NB4 (cell line): ENCODE measurements at regions not wholly inside any gene's neighbourhood (a gene's known extent, or its start where the extent isn't known, plus 50 kb on each side); places are given as distances from the start of the nearest gene placed in this dataset.

Experiments
- DNase-seq: peaks from one replicate; pipeline ENCODE4 v3.0.0; 2010; ENCODE audit warnings: low read depth
- H3K4me3 ChIP-seq: one replicate; pipeline ENCODE4 v1.5.1; 2011; ENCODE audit warnings: mild to moderate bottlenecking, low read depth, low read length, moderate library complexity
- MYC ChIP-seq: IDR thresholded peaks from 2 replicates; pipeline ENCODE4 v1.6.1; 2011; ENCODE audit warnings: low read depth, low read length
- POLR2A ChIP-seq: IDR thresholded peaks from 2 replicates; pipeline ENCODE4 v1.6.1; 2011; ENCODE audit warnings: mild to moderate bottlenecking; ENCODE audit not compliant: insufficient read length; ENCODE audit errors: extremely low read depth
- TF ChIP-seq, protein P1 (sequence below): IDR thresholded peaks from one replicate; pipeline ENCODE4 v1.5.1; 2012; ENCODE audit warnings: low read depth, low read length
- TF ChIP-seq, protein P2 (sequence below): IDR thresholded peaks from 2 replicates; pipeline ENCODE4 v1.6.1; 2011; ENCODE audit warnings: low read depth, low read length

DNA sequence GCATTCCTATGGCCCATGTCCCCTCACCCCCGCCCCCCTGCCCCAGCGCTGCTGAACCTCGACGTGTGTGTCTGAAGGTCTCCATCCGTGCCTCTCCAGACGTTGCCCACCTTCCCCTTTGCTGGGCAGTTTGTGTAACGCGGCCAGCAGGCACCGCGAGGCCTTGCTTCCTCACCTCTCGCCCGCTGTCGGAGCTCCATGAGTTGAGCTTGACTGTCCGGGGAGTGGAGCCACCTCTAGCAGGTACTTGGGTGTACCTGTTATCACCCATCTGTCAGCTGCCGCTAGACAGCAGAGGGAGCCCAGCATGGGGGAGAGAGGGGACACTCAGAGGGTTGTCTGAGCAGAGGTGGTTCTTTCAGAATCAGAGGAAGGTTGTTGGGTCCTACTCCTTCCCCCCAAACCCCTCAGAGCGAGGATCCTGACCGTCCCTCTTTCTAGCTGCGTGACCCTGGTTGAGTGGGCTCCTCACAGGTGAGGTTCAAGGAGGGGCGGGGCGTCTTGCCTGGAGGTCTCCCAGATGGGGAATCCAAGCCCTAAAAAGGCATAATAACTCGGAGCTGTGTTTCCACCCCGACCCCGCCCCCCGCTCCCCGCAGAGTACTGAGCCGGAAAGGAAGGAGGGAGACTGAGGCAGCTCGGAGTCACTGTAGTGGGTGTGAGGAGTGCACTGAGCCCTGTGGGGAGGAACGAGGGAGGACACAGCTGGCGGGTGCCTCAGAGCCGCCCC lies 184.7 kb downstream of the C9orf50 start:
- TF ChIP-seq POLR2A (no peak), MYC (no peak)
- TF ChIP-seq, protein P1, sequence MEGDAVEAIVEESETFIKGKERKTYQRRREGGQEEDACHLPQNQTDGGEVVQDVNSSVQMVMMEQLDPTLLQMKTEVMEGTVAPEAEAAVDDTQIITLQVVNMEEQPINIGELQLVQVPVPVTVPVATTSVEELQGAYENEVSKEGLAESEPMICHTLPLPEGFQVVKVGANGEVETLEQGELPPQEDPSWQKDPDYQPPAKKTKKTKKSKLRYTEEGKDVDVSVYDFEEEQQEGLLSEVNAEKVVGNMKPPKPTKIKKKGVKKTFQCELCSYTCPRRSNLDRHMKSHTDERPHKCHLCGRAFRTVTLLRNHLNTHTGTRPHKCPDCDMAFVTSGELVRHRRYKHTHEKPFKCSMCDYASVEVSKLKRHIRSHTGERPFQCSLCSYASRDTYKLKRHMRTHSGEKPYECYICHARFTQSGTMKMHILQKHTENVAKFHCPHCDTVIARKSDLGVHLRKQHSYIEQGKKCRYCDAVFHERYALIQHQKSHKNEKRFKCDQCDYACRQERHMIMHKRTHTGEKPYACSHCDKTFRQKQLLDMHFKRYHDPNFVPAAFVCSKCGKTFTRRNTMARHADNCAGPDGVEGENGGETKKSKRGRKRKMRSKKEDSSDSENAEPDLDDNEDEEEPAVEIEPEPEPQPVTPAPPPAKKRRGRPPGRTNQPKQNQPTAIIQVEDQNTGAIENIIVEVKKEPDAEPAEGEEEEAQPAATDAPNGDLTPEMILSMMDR: no peak
- TF ChIP-seq, protein P2, sequence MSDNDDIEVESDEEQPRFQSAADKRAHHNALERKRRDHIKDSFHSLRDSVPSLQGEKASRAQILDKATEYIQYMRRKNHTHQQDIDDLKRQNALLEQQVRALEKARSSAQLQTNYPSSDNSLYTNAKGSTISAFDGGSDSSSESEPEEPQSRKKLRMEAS: no peak
- DNase-seq: no peak
- no peak overlapping the region for H3K4me3 ChIP-seq

DNA sequence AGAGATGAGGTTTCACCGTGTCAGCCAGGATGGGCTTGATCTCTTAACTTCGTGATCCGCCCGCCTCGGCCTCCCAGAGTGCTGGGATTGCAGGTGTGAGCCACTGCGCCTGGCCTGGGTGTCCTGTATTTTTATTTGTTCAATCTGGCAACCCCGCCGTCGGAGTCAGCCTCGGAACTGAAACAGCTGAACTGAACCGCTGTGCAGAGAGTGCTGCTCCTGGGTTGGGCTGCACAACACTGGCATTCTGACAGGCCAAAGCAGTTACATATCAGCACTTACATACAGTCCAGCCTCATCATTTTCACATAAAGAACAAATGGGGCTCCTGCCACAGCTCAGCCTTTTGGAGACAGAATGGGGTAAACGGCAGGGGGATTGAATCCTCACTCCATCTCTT lies 185.6 kb downstream of the C9orf50 start:
- TF ChIP-seq, protein P2: no peak
- no peak for TF ChIP-seq POLR2A
- no peak for TF ChIP-seq MYC
- TF ChIP-seq, protein P1: no peak
- DNase-seq: no peak
- no peak overlapping the region for H3K4me3 ChIP-seq

DNA sequence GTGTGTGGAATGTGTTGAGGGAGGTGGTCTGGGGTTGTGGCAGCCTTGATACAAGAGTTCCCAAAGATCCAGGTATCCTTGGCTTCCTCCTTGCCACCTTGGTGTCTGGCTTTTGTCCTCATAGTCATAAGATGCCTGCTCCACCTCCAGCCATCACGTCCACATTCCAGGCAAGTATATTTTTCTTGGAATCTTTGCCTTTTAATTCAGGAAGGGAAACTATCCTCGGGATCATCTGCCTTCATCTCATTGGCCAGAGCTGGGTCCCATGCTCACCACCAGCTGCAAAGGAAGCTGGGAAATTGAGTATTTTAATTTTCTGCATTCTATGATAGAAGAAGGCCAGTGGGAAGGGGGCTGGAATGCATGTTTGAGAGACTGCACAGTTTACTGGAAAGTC lies 186.7 kb downstream of the C9orf50 start:
- H3K4me3 ChIP-seq: no peak overlapping the region
- DNase-seq: no peak
- TF ChIP-seq, protein P1: no peak
- TF ChIP-seq, protein P2: no peak

DNA sequence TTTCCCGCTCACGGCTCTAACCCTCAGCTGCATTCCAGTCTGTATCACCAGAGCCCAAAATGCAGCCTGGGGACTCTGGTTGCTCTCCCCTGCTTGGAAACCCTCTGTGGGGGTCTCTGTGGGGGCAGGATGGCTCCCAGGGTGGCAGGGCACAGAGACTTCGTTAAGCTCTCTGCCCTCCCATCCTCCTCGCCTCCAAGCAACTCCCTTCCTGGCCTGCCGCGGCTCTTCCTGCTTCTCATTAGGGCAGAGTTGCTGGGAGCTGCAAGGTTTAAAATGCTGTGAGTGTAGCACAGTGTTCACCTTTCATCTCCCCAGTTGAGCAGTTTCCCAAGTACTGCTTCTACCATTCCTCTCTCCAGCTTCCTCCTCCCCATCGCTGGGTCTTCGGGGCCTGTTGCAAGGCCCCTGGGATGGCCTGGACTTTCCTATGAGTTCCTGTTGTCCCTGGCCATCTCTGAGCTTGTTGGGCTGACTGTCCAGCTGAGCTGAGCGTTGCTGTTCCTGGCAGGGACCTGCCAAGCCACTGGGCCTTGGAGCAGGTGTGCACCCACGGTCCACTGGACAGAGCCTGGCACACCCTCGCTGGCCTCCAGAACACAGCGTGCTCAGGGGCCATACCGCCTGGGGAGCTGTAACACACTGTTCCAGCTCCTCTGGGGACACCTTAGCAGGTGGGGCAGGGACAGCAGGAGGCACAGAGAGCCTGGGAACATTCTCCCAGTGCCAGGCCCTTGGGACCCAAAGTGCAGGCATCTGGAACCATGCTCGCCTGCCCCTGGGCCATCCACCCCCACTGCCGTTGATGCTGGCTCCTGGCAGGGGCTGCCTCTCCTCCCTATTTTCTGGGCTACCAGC lies 188.4 kb downstream of the C9orf50 start:
- TF ChIP-seq POLR2A: no peak
- TF ChIP-seq MYC: no peak
- TF ChIP-seq, protein P2: no peak
- TF ChIP-seq, protein P1: no peak
- no peak for DNase-seq

DNA sequence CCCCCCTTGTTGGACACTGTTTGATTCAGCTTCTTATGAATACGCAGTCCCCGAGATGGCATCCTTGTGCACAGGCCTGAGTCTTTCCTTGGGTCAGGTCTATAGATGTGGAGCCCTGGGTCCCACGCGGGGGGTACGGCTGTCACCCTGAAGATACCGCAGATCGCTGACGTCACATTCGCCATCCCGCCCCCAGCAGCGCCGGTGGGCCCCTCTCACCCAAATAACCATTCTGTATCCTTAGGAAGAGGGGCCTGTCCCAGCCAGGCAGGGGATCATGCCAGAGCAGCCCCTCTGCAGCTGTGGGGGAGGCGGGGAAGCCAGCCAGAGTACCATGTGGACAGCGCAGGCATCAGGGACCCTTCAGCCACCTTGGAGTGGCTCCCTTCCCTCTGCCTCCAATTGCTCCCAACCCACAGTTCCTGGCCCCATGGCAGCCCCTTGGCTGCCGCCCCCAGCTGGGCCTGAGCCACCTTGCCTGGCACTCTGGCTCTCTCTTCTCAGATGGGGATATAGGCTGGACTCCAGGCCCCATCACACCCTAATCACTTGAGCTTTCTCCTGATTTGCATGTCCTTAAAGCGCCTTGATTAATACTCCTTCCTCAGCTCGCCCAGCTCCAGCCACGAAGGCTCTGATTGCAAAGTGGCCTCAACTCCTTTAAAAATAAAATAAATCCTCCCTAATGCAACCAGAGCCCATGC lies 189.8 kb downstream of the C9orf50 start:
- TF ChIP-seq, protein P2: no peak
- TF ChIP-seq MYC (no peak), POLR2A (no peak)
- DNase-seq: no peak
- no peak overlapping the region for H3K4me3 ChIP-seq

More for the DNA sequence above, 188.4 kb downstream of the C9orf50 start:
- H3K4me3 ChIP-seq: no peak overlapping the region
